ENCODE measurements at regions not wholly inside any gene's neighbourhood (a gene's known extent, or its start where the extent isn't known, plus 50 kb on each side); places are given as distances from the start of the nearest gene placed in this dataset.

DNA sequence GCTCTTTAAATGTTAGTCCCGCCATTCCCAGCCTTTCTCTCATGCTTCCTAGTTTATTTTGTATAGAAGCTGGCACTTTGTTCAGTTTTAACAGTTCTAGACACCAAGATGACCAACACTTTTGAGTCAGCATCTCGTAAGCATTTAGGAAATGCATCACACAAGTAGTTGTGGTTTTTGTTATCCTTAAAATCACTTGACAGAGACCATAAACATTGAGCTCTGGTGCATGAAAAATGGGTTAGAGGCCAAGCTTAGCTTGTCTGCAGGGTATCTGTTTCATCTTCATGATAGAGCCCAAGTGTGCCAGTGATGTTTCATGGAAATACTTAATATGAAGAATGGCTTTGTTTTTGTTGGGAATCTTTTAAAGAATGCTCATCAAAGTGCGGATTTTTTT, 159.7 kb downstream of the DISP1 start (continued):
- TF ChIP-seq, protein P1, sequence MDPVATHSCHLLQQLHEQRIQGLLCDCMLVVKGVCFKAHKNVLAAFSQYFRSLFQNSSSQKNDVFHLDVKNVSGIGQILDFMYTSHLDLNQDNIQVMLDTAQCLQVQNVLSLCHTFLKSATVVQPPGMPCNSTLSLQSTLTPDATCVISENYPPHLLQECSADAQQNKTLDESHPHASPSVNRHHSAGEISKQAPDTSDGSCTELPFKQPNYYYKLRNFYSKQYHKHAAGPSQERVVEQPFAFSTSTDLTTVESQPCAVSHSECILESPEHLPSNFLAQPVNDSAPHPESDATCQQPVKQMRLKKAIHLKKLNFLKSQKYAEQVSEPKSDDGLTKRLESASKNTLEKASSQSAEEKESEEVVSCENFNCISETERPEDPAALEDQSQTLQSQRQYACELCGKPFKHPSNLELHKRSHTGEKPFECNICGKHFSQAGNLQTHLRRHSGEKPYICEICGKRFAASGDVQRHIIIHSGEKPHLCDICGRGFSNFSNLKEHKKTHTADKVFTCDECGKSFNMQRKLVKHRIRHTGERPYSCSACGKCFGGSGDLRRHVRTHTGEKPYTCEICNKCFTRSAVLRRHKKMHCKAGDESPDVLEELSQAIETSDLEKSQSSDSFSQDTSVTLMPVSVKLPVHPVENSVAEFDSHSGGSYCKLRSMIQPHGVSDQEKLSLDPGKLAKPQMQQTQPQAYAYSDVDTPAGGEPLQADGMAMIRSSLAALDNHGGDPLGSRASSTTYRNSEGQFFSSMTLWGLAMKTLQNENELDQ (tag by site-specific recombination; IDR thresholded peaks at IDR 0.05; ENCODE audit: low read depth): no peak
- TF ChIP-seq ZNF664 (tag by site-specific recombination; IDR thresholded peaks at IDR 0.05) (no peak), ZNF785 (tag by site-specific recombination; IDR thresholded peaks at IDR 0.05) (no peak), ZNF48 (tag by site-specific recombination; IDR thresholded peaks at IDR 0.05) (no peak), ZNF146 (tag by site-specific recombination; IDR thresholded peaks at IDR 0.05) (no peak)

DNA sequence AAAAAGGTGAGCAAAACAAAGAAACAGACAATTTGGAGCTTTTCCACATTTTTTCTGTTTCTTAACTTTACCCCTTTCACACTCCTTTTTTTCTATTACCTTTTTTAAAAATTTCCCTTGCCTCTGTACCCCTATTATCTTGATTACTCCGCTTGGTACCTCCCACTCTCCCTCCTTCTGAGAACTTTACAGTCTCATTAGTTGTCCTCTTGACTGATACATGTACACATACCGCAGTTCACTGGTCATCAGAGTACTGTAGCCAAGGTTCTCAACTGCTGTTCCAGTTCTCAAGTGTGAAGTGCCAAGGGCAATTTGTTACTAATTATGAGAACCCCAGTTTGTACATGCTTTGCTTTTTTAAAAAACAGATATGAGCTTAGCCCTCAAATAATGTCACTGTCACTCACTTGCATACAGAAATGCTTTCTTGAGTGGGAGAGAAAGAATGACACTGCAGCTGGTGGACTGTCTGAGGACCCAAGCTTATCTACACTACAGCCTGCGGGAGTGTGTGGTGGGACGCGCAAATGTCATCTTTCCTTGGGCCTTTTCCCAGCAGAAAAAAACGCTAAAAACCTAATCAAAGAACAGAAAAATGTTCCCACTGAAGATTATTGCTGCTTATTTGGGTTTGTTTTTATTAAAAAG, 160.8 kb downstream of the DISP1 start:
- ChIA-PET POLR2A (no interaction called here), CTCF (interaction anchor here (0.7 kb wide), 2 partner anchors 105 to 1640 kb away, joined by 3 read pairs; no protein-coding TSS in a partner anchor)
- Histone ChIP-seq H3K27ac (ENCODE audit: extremely low read depth, low read depth, low read length) (no peak overlapping the region), H3K4me1 (ENCODE audit: control insufficient read depth, insufficient read depth, low read length) (peaks cover 21% of the 10 kb centered on the region), H3K4me3 (ENCODE audit: low read depth, low read length) (no peak overlapping the region), H3K9me3 (ENCODE audit: control insufficient read depth, insufficient read depth, low read depth, low read length) (no peaks in the 10 kb centered on the region), H3K36me3 (ENCODE audit: control insufficient read depth in 2 of 2, insufficient read depth in 1 of 2, low read length in 2 of 2) (no peaks in the 10 kb centered on the region)
- no peak for TF ChIP-seq ZNF324 (tag by site-specific recombination; IDR thresholded peaks at IDR 0.05)
- TF ChIP-seq ZNF423 (tag by site-specific recombination; IDR thresholded peaks at IDR 0.05): no peak
- TF ChIP-seq, protein P2, sequence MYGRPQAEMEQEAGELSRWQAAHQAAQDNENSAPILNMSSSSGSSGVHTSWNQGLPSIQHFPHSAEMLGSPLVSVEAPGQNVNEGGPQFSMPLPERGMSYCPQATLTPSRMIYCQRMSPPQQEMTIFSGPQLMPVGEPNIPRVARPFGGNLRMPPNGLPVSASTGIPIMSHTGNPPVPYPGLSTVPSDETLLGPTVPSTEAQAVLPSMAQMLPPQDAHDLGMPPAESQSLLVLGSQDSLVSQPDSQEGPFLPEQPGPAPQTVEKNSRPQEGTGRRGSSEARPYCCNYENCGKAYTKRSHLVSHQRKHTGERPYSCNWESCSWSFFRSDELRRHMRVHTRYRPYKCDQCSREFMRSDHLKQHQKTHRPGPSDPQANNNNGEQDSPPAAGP (tag by site-specific recombination; IDR thresholded peaks at IDR 0.05): no peak
- no peak for TF ChIP-seq HOXA7 (CRISPR knock-in tag; IDR thresholded peaks at IDR 0.05; ENCODE audit: borderline replicate concordance)
- TF ChIP-seq ZNF404 (tag by site-specific recombination; IDR thresholded peaks at IDR 0.05): no peak
- TF ChIP-seq ZNF157 (tag by site-specific recombination; IDR thresholded peaks at IDR 0.05): no peak
- TF ChIP-seq, protein P3, sequence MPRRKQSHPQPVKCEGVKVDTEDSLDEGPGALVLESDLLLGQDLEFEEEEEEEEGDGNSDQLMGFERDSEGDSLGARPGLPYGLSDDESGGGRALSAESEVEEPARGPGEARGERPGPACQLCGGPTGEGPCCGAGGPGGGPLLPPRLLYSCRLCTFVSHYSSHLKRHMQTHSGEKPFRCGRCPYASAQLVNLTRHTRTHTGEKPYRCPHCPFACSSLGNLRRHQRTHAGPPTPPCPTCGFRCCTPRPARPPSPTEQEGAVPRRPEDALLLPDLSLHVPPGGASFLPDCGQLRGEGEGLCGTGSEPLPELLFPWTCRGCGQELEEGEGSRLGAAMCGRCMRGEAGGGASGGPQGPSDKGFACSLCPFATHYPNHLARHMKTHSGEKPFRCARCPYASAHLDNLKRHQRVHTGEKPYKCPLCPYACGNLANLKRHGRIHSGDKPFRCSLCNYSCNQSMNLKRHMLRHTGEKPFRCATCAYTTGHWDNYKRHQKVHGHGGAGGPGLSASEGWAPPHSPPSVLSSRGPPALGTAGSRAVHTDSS (tag by site-specific recombination; IDR thresholded peaks at IDR 0.05): no peak
- TF ChIP-seq, protein P4, sequence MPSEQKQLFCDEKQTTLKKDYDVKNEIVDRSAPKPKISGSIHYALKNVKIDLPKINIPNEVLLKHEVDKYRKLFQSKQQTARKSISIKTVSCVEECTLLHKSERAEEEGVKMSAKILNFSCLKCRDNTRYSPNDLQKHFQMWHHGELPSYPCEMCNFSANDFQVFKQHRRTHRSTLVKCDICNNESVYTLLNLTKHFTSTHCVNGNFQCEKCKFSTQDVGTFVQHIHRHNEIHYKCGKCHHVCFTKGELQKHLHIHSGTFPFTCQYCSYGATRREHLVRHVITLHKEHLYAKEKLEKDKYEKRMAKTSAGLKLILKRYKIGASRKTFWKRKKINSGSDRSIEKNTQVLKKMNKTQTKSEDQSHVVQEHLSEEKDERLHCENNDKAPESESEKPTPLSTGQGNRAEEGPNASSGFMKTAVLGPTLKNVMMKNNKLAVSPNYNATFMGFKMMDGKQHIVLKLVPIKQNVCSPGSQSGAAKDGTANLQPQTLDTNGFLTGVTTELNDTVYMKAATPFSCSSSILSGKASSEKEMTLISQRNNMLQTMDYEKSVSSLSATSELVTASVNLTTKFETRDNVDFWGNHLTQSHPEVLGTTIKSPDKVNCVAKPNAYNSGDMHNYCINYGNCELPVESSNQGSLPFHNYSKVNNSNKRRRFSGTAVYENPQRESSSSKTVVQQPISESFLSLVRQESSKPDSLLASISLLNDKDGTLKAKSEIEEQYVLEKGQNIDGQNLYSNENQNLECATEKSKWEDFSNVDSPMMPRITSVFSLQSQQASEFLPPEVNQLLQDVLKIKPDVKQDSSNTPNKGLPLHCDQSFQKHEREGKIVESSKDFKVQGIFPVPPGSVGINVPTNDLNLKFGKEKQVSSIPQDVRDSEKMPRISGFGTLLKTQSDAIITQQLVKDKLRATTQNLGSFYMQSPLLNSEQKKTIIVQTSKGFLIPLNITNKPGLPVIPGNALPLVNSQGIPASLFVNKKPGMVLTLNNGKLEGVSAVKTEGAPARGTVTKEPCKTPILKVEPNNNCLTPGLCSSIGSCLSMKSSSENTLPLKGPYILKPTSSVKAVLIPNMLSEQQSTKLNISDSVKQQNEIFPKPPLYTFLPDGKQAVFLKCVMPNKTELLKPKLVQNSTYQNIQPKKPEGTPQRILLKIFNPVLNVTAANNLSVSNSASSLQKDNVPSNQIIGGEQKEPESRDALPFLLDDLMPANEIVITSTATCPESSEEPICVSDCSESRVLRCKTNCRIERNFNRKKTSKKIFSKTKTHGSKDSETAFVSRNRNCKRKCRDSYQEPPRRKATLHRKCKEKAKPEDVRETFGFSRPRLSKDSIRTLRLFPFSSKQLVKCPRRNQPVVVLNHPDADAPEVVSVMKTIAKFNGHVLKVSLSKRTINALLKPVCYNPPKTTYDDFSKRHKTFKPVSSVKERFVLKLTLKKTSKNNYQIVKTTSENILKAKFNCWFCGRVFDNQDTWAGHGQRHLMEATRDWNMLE (tag by site-specific recombination; conservative IDR thresholded peaks at IDR 0.05; ENCODE audit: low read depth): no peak
- TF ChIP-seq, protein P5, sequence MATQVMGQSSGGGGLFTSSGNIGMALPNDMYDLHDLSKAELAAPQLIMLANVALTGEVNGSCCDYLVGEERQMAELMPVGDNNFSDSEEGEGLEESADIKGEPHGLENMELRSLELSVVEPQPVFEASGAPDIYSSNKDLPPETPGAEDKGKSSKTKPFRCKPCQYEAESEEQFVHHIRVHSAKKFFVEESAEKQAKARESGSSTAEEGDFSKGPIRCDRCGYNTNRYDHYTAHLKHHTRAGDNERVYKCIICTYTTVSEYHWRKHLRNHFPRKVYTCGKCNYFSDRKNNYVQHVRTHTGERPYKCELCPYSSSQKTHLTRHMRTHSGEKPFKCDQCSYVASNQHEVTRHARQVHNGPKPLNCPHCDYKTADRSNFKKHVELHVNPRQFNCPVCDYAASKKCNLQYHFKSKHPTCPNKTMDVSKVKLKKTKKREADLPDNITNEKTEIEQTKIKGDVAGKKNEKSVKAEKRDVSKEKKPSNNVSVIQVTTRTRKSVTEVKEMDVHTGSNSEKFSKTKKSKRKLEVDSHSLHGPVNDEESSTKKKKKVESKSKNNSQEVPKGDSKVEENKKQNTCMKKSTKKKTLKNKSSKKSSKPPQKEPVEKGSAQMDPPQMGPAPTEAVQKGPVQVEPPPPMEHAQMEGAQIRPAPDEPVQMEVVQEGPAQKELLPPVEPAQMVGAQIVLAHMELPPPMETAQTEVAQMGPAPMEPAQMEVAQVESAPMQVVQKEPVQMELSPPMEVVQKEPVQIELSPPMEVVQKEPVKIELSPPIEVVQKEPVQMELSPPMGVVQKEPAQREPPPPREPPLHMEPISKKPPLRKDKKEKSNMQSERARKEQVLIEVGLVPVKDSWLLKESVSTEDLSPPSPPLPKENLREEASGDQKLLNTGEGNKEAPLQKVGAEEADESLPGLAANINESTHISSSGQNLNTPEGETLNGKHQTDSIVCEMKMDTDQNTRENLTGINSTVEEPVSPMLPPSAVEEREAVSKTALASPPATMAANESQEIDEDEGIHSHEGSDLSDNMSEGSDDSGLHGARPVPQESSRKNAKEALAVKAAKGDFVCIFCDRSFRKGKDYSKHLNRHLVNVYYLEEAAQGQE (tag by site-specific recombination; IDR thresholded peaks at IDR 0.05): no peak
- TF ChIP-seq, protein P6, sequence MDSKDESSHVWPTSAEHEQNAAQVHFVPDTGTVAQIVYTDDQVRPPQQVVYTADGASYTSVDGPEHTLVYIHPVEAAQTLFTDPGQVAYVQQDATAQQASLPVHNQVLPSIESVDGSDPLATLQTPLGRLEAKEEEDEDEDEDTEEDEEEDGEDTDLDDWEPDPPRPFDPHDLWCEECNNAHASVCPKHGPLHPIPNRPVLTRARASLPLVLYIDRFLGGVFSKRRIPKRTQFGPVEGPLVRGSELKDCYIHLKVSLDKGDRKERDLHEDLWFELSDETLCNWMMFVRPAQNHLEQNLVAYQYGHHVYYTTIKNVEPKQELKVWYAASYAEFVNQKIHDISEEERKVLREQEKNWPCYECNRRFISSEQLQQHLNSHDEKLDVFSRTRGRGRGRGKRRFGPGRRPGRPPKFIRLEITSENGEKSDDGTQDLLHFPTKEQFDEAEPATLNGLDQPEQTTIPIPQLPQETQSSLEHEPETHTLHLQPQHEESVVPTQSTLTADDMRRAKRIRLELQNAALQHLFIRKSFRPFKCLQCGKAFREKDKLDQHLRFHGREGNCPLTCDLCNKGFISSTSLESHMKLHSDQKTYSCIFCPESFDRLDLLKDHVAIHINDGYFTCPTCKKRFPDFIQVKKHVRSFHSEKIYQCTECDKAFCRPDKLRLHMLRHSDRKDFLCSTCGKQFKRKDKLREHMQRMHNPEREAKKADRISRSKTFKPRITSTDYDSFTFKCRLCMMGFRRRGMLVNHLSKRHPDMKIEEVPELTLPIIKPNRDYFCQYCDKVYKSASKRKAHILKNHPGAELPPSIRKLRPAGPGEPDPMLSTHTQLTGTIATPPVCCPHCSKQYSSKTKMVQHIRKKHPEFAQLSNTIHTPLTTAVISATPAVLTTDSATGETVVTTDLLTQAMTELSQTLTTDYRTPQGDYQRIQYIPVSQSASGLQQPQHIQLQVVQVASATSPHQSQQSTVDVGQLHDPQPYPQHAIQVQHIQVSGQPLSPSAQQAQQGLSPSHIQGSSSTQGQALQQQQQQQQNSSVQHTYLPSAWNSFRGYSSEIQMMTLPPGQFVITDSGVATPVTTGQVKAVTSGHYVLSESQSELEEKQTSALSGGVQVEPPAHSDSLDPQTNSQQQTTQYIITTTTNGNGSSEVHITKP (tag by site-specific recombination; IDR thresholded peaks at IDR 0.05): peak; percentile 85
- TF ChIP-seq ZNF571 (tag by site-specific recombination; IDR thresholded peaks at IDR 0.05): no peak
- TF ChIP-seq ZNF155 (tag by site-specific recombination; IDR thresholded peaks at IDR 0.05): no peak
